HG02884 (cell line): ENCODE measurements at regions not wholly inside any gene's neighbourhood (a gene's known extent, or its start where the extent isn't known, plus 50 kb on each side); places are given as distances from the start of the nearest gene placed in this dataset.
"Not testable (repeated sequence)": the region's sequence is repeated elsewhere in the genome, so short reads cannot be mapped to it uniquely, and the experiment has no call there.

Experiments
- ATAC-seq: cut with Tn5 transposase; IDR thresholded peaks from one replicate; pipeline ENCODE4 v1.9.1; 2021; ENCODE audit warnings: mild to moderate bottlenecking, moderate library complexity; ENCODE audit not compliant: unreplicated experiment

DNA sequence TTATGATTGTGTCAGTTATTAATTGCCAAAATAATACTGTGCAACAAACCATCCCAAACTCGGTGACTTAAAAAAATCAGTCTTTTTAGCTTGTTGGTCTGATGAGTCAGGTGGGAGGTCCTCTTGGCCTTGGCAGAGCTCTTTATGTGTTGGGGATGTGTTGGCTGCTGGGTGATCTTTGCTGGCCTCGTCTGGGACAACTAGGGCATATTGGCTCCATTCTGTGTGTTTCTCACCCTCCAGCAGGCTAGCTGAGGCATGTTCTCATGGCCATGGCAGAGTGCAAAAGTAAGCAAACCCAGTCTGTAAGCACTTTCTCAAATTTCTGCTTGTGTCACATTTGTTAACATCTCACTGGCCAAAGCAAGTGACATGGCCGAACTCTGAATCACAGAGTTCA lies 251.6 kb downstream of the RPLP1 start:
- ATAC-seq: no peak

DNA sequence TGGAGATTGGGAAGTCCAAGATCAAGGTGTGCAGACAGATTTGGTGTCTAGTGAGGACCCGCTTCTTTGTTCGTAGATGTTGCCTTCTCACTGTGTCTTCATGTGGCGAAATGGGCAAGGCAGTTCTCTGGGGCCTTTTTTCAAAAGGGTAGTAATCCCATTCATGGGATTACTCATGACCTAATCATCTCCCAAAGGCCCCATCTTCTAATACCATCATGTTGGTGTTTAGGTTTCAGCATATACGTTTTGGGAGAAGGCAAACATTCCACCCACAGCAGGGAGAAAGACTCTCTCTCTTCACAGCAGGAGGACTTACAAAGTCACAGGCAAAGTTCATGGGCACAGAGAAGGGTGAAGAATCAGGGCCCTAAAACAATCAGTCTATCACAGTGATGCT lies 252.1 kb downstream of the RPLP1 start:
- no peak for ATAC-seq

DNA sequence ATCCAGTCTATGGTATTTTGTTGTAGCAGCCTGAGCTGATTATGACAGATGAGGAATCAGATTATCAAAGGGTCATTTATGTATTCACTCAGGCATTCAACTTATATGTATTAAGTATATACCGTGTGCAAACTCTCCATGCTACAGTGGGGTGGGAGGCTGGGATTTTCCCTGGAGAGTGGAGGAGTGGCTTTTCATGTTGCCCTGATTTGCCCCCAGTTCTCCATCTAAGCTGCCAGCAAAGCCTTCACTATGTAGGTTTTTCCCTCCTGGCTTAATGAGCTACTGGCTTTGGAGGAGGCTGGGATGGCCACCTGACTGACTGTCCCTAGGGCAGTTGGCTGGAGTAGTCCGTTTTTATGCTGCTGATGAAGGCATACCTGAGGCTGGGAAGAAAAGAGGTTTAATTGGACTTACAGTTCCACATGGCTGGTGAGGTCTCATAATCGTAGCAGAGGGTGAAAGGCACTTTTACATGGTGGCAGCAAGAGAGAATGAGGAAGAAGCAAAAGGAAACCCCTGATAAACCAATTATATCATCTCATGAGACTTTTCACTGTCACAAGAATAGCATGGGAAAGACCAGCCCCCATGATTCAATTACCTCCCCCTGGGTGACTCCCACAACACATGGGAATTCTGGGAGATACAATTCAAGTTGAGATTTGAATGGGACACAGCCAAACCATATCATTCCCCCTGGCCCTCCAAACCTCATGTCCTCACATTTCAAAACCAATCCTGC lies 253.9 kb downstream of the RPLP1 start:
- ATAC-seq: no peak

DNA sequence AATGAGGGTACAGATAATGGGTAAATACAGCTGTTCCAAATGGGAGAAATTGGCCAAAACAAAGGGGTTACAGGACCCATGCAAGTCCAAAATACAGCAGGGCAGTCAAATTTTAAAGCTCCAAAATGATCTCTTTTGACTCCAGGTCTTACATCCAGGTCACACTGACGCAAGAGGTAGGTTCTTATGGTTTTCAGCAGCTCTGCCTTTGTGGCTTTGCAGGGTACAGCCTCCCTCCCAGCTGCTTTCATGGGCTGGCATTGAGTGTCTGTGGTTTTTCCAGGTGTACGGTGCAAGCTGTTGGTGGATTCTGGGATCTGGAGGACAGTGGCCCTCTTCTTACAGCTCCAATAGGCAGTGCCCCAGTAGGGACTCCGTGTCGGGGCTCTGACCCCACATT lies 254.6 kb downstream of the RPLP1 start:
- not testable (repeated sequence) for ATAC-seq

DNA sequence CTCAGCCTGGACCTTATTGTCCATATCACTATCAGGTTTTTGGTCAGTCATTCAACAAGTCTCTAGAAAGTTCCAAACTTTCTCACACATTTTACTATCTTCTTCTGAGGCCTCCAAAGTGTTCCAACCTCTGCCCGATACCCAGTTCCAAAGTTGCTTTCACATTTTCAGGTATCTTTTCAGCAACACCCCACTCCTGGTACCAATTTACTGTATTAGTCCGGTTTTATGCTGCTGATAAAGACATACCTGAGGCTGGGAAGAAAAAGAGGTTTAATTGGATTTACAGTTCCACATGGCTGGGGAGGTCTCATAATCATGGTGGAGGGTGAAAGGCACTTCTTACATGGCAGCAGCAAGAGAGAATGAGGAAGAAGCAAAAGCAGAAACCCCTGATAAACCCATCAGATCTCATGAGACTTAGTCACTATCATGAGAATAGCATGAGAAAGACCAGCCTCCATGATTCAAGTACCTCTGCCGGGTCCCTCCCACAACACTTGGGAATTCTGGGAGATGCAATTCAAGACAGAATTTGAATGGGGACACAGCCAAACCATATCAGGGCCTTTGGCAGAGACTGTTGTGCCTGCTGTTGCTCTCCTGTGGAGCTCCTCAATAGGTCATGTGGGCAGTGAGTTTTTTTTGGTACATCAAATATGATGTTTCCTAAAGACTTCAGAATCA lies 256.0 kb downstream of the RPLP1 start:
- not testable (repeated sequence) for ATAC-seq

DNA sequence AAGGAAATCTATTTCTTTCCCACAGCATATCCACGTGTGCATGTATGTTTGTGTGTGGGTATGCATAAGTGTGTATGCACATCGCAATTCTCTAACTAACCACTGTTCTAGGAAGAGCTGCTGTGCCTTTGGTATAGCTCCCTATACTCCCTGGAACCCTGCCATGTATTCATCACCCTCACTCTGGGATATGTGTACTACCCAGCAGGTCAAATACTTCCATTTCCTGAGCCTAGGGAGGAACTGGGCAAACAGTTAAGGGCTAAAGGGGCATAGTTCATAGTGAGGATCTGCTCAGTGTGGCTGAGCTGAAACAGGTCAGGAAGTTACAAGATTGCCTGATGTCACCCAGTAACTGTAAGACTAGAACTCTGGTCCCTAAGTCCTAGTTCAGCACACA lies 260.4 kb downstream of the RPLP1 start:
- ATAC-seq: no peak

DNA sequence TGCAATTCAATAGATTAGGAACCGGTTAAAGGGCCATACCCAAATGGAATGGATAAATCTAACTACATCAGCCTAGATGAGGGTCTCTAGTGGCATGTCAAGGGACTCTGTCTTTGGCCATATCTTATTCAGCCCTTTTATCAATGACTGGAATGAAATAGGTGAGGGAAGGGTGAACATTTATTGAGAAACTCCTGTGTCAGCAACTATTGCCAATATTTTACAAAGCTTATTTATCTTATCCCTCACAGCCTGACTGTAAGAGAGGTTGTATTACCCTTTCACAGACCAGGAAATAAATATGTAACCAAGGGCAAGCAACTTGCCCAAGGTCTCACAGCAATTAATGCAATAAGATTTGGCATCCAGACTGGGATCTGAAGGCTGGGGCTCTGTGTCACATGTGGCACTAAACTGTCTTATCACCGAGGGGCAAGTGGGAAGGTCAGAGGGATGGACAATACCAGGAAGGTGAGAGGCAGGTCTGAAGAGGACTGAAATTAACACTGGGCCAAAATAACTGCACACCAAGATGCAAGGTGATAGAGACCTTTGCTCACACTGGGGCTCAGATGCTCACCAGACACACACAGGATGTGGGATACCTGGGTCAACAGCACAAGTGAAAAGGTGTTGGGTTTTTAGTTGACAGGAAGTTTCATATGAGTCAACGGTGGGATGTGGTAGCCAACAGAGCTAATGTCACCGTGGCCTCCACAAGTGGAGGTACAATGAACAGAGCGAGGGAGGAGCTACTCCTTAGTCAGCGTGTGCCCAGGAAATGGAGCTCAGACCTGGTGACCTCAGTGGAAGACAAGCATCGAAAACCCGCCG lies 261.3 kb downstream of the RPLP1 start:
- peak; percentile 81 for ATAC-seq

DNA sequence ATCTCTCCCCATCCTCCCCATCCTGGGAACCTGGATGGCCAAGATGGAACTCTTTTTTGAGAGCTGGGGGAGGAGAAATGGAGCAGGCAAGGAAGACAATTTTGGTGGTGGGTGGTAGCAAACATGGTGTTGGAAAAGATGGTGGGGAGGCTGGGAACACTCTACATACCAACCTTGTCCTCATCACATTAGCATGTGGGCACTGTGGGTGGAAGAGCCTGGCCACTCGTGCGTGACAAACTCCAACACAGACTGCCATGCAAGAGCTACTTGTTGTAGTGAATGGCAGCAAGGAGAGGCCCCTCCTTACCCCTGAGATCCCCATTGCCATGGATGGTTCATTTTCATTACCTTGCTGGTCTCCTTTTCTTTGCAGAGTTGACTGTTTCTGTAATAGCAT lies 262.6 kb downstream of the RPLP1 start:
- ATAC-seq: no peak

DNA sequence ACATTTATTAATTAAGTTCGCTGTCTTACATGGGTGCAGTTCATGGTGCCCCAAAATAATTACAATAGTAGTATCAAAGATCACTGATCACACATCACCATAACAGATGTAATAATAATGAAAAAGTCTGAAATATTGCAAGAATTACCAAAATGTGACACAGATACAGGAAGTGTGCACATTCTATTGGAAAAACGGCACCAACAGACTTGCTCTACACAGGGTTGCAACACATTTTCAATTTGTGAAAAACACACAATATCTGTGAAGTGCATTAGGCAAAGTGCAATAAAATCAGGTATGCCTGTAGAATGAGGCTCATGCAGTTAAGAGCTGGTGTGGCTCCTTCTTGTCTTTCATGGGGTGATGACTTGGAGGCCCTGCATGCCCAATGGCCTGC lies 265.8 kb downstream of the RPLP1 start:
- ATAC-seq: no peak

DNA sequence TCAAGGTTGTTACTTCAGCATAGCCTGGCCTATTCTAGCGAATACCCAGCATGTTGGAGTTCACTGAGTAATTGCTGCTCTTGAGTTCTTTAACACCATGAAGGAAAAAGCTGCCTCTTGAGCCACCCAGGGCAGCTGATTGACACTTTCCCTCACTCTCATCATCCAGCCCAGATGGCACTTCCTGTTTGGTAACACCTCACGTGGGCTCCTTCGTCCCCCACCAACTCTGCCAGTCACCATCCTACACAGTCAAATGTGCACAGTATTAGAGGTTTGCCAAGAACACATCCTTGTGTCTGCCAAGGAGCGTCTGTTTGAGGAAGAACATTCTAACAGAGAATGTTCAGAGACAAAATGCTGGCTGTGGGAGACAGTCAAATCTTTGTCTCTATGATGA lies 266.3 kb downstream of the RPLP1 start:
- no peak for ATAC-seq

DNA sequence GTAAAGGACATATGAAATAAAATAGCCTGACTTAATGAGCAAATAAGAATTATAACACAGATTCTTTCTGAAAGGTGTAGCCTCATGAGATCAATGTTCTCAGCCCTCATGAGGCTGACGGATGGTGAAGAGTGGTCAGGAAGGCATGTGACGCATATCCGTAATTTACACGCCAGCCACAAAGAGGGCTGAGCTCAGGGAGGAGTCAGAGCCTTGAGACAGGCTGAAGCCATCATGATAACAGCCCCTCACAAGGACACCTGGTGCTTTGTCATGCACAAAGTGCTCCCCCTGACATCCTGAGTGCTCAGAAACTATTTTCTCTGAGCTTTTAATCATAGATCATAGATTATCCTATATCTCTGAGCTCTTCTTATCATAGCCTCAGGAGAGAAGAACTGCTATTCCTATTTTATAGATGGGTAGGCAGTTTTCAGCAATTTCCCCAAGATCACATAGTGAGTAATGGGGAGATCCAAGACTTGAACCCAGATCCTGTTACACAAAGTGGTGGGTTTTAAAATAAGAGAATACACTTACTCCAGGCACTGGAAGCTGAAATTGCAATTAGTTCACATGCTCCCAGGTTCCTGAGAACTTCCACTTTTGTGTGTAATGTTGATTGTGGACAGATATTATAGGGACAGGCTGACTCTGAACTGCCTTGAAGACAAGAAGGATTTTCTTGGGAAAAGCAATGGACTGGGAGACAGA lies 267.1 kb downstream of the RPLP1 start:
- no peak for ATAC-seq

DNA sequence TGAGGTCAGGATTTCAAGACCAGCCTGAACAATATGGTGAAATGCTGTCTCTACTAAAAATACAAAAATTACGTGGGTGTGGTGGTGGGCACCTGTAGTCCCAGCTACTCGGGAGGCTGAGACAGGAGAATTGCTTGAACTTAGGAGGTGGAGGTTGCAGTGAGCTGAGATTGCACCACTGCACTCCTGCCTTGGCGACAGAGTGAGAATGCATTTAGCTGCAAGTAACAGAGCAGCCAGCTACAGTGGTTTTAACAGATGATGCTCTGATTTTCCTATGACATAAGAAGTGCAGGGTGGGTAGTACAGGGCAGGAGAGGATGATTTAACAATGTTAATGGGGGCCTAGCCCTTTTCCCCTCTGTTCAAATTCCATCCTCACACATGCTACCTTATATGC lies 267.9 kb downstream of the RPLP1 start:
- no peak for ATAC-seq

DNA sequence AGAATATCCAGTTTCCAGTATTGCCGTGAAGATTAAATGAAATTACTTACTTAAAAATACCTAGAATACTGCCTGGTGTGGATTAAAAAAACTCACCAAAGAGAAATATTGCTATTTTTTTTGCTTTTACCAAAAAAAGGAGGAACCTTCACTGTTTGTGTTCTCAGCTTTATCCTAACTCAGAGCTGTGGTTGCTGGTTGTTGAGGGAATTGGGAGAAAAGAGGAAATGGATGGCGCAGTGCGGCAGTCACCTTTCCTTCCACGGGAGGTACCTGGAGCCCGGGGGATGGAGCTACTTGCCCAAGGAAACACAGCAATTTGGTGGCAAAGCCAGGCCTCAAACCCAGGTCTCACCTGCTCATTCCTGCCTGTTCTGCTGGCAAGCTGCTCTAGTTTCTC lies 270.3 kb downstream of the RPLP1 start:
- ATAC-seq: no peak

DNA sequence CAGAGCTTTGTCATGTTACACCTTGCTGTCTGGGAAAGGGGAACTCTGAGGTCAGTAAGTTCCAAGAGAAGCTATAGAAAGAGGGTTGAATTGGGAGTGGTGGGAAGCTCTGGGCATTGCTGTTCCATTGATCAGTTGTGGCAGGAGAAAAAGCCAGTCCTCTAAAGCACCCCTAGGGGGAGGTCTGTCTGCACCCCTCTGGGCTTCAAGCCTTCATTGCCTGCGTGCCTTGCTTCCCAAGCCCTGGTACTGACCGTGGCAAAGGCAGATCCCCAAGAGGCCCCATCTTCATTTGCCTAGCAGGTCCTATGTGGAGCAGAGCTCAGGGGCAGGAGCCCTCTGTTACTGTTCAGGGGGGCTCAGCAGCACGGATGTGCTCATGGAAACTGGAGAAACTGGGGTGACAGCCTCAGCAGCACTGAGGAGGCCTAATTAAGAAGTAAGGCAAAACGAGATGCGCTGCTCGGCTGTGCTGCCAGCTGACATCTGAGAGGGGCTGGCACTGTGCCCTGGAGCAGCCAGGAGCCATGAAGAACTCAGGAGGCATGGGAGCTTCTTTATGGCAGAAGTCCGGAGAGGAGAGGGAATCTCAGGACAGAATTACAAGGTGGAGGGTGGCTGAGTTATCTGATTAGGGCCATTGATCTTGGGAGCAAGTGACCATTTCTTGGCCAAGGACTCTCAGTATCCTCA lies 270.9 kb downstream of the RPLP1 start:
- ATAC-seq: no peak

DNA sequence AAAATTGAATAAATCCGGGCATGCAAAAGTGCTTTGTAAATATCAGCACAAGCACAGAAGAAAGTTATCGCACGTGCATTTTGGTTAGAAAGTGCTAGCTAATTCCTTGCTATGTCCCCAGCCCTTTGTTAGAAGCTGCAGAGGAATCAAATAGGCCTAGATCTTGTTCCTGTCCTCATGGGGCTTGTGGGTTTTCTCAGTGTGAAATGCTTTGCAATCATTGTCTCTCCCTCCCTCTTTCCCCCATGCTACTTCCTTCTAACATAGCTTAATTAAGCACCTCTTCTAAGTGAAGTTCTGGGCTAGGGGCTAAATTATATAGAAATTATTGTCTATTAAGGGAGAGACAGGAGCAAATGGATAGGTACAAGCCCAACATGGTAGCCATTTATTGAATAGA lies 271.7 kb downstream of the RPLP1 start:
- no peak for ATAC-seq

DNA sequence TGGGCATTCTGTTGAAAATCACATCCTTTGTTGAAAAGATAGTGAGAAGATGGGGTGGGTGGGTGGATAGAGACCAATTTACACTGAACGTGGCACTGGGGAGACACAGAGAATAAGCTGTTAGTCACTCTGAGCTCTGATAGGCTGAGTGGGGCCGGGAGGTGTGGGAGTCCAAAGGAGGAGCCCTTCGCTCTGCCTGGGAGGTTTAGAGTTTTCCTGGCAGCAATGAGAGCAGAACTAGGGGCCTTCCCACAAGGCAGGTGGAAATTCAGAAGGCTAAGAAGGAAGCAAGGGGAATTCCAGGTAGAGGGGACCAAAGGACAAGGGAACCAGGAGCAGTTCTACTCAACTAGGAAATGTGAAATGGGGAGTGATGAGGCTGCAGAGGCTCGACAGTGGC lies 272.7 kb downstream of the RPLP1 start:
- ATAC-seq: no peak

DNA sequence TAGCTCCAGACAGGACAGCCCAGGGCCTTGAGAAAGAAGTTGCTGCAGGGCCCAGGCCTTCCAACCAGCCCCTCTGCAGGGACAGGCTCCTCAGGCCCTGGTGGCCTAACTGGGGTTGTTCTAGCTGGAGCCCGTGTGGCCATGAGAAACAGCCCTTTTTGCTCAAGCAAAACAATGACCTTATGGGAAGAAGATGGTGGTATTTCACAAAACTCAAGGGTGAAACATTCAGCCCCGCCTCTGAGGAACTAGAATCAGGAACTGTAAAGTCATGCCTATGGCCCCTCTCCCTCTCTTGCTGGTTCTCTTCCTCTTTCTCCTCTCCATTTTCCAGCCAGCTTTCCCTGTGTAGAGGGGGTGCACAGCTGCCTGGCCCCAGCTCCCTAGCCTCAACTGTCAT lies 273.3 kb downstream of the RPLP1 start:
- ATAC-seq: no peak

DNA sequence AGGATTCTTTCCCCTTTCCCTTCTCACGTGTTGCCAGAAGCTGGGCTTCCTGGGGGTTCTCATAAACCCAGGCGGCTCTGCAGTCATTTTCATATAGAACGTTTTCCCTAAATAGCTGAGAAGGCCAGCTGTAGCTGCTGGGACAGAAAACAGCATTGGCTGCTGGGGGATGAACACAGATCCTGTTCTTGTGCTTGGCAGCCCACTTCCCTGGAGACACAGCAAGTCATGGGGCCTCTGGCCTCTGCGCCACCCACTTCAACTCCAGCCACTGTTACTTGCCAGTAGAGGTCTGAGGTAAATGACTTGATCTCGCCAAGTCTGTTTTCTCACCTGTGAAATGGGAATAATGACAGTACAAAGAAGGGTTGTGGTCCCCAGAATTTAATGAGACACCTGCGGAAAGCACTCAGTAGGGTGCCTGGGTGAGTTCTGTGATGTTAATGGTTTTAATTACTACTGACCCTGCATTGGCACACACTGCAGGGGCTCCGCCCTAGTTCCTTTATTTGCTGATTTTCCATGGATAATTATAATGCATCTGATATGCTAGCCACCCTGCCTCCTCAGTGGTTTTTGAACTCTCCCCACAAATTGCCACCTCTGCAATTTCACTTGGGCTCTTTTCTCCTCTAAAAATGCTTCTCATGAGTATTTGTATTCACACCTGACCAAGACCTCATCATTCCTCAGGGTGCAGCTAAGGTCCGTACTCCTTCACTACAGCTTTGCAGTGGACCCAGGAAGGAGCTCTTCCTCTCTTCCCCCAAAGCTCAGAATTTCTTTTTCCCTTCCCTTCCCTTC lies 274.7 kb downstream of the RPLP1 start:
- no peak for ATAC-seq

DNA sequence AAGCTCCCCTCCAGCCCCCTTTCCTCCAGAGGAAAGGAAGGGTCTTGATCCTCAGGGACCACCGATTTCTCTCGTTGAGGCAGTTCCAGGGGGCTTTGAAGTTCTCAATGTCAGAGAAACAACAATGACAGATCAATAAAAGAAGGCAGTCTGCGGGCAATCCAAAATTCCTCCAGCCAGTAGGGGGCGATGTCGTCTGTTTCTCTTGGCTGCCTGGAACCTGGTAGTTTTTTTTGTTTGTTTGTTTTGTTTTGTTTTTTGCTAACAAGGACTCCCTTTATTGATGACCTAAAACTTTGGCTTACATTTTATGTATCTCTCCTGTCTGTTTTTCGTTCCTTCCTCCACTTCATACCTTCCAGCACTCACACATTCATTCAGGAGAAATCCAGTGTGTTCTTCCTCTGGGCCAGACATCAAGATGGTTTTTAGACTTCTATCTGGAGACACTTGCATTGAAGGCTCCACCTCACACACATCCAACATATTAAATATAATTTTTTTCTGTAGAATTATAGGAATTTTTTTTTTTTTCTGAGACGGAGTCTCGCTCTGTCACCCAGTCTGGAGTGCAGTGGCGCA lies 276.6 kb downstream of the RPLP1 start:
- ATAC-seq: no peak
